Mesothelial cell of epicardium (in vitro differentiated cells): ENCODE measurements at regions not wholly inside any gene's neighbourhood (a gene's known extent, or its start where the extent isn't known, plus 50 kb on each side); places are given as distances from the start of the nearest gene placed in this dataset.

Experiments
- DNase-seq, 2 experiments: peaks; one replicate each; pipeline ENCODE4 v3.0.0; 2021; ENCODE audit warnings: low spot score in 2 of 2; ENCODE audit not compliant: unreplicated experiment in 2 of 2
- H3K27ac Mint-ChIP-seq: 2 replicates; pipeline ENCODE4 v1.8.0; 2021; ENCODE audit warnings: mixed read lengths
- H3K27me3 Mint-ChIP-seq: 2 replicates; pipeline ENCODE4 v1.8.0; 2021; ENCODE audit warnings: low read depth, mixed read lengths
- H3K36me3 Mint-ChIP-seq: 2 replicates; pipeline ENCODE4 v1.8.0; 2021; ENCODE audit warnings: mixed read lengths
- H3K4me1 Mint-ChIP-seq: 2 replicates; pipeline ENCODE4 v1.8.0; 2021; ENCODE audit warnings: mixed read lengths
- H3K4me3 Mint-ChIP-seq: 2 replicates; pipeline ENCODE4 v1.8.0; 2021; ENCODE audit warnings: mild to moderate bottlenecking, moderate library complexity, mixed read lengths
- H3K9me3 Mint-ChIP-seq: 2 replicates; pipeline ENCODE4 v1.8.0; 2021; ENCODE audit warnings: mixed read lengths
- TF ChIP-seq, protein P1 (sequence below): fragments of 200-600 bp; sonication (generic); IDR thresholded peaks from one replicate; pipeline ENCODE4 v1.5.0; 2021; ENCODE audit warnings: antibody characterized with exemption; ENCODE audit not compliant: unreplicated experiment

DNA sequence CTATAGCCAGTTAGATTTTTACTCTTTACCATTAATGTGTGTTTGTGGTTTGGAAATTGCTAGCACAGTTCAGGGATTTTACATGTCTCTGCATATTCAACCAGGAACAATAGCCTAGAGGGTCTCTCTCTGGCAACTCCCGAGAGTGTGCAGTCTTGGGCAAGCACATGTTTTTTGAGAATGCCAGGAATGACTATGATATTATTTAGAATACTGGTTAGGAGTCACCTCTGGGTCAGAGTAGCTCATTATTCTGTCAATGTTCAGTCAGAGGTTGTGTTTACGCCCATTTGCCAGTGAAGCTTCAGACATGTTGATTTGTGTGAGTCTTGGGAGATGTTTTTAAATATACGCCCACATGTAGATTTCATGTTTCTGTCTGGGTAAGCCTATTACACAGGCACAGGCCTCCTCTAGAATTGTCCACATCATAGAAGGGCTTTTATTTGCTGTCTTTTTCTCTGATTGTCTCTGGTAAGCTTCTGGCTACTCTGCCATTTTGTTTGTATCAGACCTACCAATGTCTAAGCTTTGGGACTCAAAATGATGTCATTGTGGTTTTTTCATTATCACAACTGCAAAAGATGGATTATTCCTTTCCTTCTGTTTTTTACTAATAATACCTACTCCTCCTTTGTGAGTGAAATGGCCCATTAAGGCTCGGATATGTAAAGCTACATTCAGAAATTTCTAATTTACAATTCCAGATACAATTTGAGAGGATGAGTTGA, 203.1 kb upstream of the PPFIA2 start:
- no peak for DNase-seq
- Mint-ChIP-seq H3K27me3 (peaks cover 2% of the 10 kb centered on the region), H3K4me3 (no peak overlapping the region), H3K27ac (no peak overlapping the region), H3K4me1 (peaks cover 10% of the 10 kb centered on the region), H3K9me3 (no peaks in the 10 kb centered on the region), H3K36me3 (no peaks in the 10 kb centered on the region)
- TF ChIP-seq, protein P1, sequence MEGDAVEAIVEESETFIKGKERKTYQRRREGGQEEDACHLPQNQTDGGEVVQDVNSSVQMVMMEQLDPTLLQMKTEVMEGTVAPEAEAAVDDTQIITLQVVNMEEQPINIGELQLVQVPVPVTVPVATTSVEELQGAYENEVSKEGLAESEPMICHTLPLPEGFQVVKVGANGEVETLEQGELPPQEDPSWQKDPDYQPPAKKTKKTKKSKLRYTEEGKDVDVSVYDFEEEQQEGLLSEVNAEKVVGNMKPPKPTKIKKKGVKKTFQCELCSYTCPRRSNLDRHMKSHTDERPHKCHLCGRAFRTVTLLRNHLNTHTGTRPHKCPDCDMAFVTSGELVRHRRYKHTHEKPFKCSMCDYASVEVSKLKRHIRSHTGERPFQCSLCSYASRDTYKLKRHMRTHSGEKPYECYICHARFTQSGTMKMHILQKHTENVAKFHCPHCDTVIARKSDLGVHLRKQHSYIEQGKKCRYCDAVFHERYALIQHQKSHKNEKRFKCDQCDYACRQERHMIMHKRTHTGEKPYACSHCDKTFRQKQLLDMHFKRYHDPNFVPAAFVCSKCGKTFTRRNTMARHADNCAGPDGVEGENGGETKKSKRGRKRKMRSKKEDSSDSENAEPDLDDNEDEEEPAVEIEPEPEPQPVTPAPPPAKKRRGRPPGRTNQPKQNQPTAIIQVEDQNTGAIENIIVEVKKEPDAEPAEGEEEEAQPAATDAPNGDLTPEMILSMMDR, result no peak

DNA sequence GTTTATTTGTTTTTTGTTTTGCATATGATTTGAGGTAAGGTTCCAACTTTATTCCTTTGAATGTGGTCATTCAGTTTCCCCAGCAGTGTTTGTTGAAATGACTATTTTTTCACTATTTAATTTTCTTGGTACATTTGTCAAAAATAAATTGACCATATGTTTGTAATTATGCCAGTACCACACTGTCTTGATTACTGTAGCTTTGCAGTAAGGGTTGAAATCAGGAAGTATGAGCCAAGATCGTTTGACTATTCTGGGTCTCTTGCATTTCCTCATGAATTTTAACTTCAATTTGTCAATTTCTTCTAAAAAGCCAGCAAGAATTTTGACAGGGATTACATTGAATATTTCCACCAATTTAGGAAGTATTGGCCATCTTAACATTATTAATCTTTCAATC, 199.3 kb upstream of the PPFIA2 start:
- no peak for DNase-seq
- Mint-ChIP-seq H3K36me3 (no peaks in the 10 kb centered on the region), H3K4me1 (peaks cover 10% of the 10 kb centered on the region), H3K4me3 (no peak overlapping the region), H3K27me3 (peaks cover 8% of the 10 kb centered on the region), H3K27ac (no peak overlapping the region), H3K9me3 (no peaks in the 10 kb centered on the region)
- TF ChIP-seq, protein P1, result no peak

DNA sequence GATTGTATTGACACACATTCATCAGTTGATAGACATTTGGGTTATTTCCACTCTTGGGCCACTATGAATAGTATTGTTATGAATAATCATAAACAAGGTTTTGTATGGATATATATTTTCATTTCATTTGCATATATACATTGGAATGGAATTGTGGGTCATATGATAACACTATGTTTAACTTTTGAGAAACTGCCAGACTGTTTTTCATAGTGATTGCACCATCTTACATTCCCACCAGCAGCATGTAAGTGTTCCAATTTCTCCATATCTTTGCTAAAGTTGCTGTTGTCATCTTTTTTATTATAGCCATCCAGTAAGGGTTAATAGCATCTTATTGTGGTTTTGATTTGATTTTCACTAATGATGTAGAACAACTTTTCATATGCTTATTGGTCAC, 198.5 kb upstream of the PPFIA2 start:
- TF ChIP-seq, protein P1, result no peak
- H3K36me3 Mint-ChIP-seq, result no peaks in the 10 kb centered on the region
- H3K9me3 Mint-ChIP-seq, result no peaks in the 10 kb centered on the region
- no peak overlapping the region for H3K27ac Mint-ChIP-seq
- peaks cover 10% of the 10 kb centered on the region for H3K4me1 Mint-ChIP-seq
- DNase-seq, result no peak
- H3K27me3 Mint-ChIP-seq, result peaks cover 9% of the 10 kb centered on the region
- H3K4me3 Mint-ChIP-seq, result no peak overlapping the region

DNA sequence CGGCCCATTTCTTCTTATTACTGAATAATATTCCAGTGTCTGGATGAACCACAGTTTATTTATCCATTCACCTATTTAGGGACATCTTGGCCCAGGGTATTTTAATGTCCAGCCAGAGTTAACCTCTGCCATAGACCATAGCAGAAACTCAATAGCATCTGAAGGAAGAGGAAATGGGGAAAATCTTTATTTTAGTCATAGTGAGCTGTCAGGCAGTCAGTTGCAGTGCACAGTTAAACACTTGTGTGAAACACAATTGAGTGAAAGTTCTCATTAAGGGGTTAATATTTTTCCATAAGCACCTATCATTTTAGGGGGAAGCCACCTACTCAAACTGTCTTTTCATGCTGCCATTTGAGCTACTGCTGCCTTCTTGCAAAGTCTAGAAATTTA, 197.3 kb upstream of the PPFIA2 start:
- DNase-seq, result no peak
- Mint-ChIP-seq H3K4me3 (no peak overlapping the region), H3K4me1 (peaks cover 5% of the 10 kb centered on the region), H3K36me3 (no peaks in the 10 kb centered on the region), H3K27ac (no peak overlapping the region), H3K9me3 (no peaks in the 10 kb centered on the region), H3K27me3 (peaks cover 9% of the 10 kb centered on the region)
- TF ChIP-seq, protein P1, result no peak

DNA sequence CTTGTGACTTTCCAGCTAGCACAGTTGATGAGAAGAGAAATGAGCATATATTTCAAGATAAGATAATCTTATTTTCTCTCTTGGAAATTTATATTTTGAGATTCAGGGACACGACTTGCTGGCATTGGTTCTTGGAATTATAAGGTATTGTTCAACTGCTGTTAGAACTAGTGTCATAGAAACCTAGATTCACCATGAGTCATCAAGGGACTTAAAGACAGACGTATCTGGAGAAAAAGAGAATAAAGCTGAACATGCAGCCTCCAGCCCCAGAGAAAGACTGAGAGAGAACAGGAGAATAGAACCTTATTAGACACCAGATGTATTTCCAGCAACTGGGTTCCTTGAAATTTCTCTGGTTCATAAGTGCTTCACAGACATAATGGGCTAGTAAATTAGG, 194.4 kb upstream of the PPFIA2 start:
- Mint-ChIP-seq H3K27me3 (peaks cover 11% of the 10 kb centered on the region), H3K27ac (no peak overlapping the region), H3K4me3 (no peak overlapping the region), H3K4me1 (no peaks in the 10 kb centered on the region), H3K9me3 (no peaks in the 10 kb centered on the region), H3K36me3 (no peaks in the 10 kb centered on the region)
- TF ChIP-seq, protein P1, result no peak
- DNase-seq, result no peak
